ENCODE measurements at regions not wholly inside any gene's neighbourhood (a gene's known extent, or its start where the extent isn't known, plus 50 kb on each side); places are given as distances from the start of the nearest gene placed in this dataset.

- DNase-seq (ENCODE audit: low read depth in 3 of 3, low spot score in 1 of 3): no peak
Observed at GRCh38 chr5:124240732-124241131, 505.7 kb downstream of the ZNF608 start.

- DNase-seq (ENCODE audit: low read depth in 3 of 3, low spot score in 1 of 3): no peak
Observed at GRCh38 chr5:124239572-124239971, 506.9 kb downstream of the ZNF608 start.

- no peak for DNase-seq (ENCODE audit: low read depth in 3 of 3, low spot score in 1 of 3)
Observed at GRCh38 chr5:124238350-124238749, 508.1 kb downstream of the ZNF608 start.

- DNase-seq (ENCODE audit: low read depth in 3 of 3, low spot score in 1 of 3): no peak
Observed at GRCh38 chr5:124237206-124237695, 509.2 kb downstream of the ZNF608 start.

- DNase-seq (ENCODE audit: low read depth in 3 of 3, low spot score in 1 of 3): no peak
Observed at GRCh38 chr5:124236361-124237205, 509.9 kb downstream of the ZNF608 start.

GRCh38 chr5:124235576-124235975 lies 510.9 kb downstream of the ZNF608 start:
- DNase-seq (ENCODE audit: low read depth in 3 of 3, low spot score in 1 of 3): no peak

GRCh38 chr5:124234770-124235562 lies 511.5 kb downstream of the ZNF608 start:
- DNase-seq (ENCODE audit: low read depth in 3 of 3, low spot score in 1 of 3): no peak

- DNase-seq (ENCODE audit: low read depth in 3 of 3, low spot score in 1 of 3): no peak
Observed at GRCh38 chr5:124234022-124234769, 512.2 kb downstream of the ZNF608 start.

GRCh38 chr5:124232515-124232914 lies 513.9 kb downstream of the ZNF608 start:
- DNase-seq (ENCODE audit: low read depth in 3 of 3, low spot score in 1 of 3): no peak

GRCh38 chr5:124231802-124232201 lies 514.6 kb downstream of the ZNF608 start:
- DNase-seq (ENCODE audit: low read depth in 3 of 3, low spot score in 1 of 3): no peak

GRCh38 chr5:124231230-124231629 lies 515.2 kb downstream of the ZNF608 start:
- DNase-seq (ENCODE audit: low read depth in 3 of 3, low spot score in 1 of 3): no peak

- DNase-seq (ENCODE audit: low read depth in 3 of 3, low spot score in 1 of 3): no peak
Observed at GRCh38 chr5:124230456-124230855, 516.0 kb downstream of the ZNF608 start.

GRCh38 chr5:124229352-124229751 lies 517.1 kb downstream of the ZNF608 start:
- no peak for DNase-seq (ENCODE audit: low read depth in 3 of 3, low spot score in 1 of 3)

- DNase-seq (ENCODE audit: low read depth in 3 of 3, low spot score in 1 of 3): no peak
Observed at GRCh38 chr5:124227914-124228313, 518.5 kb downstream of the ZNF608 start.

GRCh38 chr5:124220418-124220817 lies 526.0 kb downstream of the ZNF608 start:
- no peak for DNase-seq (ENCODE audit: low read depth in 3 of 3, low spot score in 1 of 3)

- no peak for DNase-seq (ENCODE audit: low read depth in 3 of 3, low spot score in 1 of 3)
Observed at GRCh38 chr5:124212934-124213333, 533.5 kb downstream of the ZNF608 start.

- DNase-seq (ENCODE audit: low read depth in 3 of 3, low spot score in 1 of 3): no peak
Observed at GRCh38 chr5:124210111-124210910, 536.1 kb downstream of the ZNF608 start.

GRCh38 chr5:124207118-124207517 lies 539.3 kb downstream of the ZNF608 start:
- no peak for DNase-seq (ENCODE audit: low read depth in 3 of 3, low spot score in 1 of 3)

GRCh38 chr5:124206540-124206939 lies 539.9 kb downstream of the ZNF608 start:
- DNase-seq (ENCODE audit: low read depth in 3 of 3, low spot score in 1 of 3): no peak

- no peak for DNase-seq (ENCODE audit: low read depth in 3 of 3, low spot score in 1 of 3)
Observed at GRCh38 chr5:124203303-124203702, 543.1 kb downstream of the ZNF608 start.

- DNase-seq (ENCODE audit: low read depth in 3 of 3, low spot score in 1 of 3): no peak
Observed at GRCh38 chr5:124200381-124200780, 546.1 kb downstream of the ZNF608 start.

Measured in stimulated activated CD4-positive, alpha-beta T cell treated with anti-CD3 and anti-CD28 coated beads, TNF-alpha, amount 100 ng/mL, for 1 hour (primary cell).